ENCODE measurements at regions not wholly inside any gene's neighbourhood (a gene's known extent, or its start where the extent isn't known, plus 50 kb on each side); places are given as distances from the start of the nearest gene placed in this dataset.

DNA sequence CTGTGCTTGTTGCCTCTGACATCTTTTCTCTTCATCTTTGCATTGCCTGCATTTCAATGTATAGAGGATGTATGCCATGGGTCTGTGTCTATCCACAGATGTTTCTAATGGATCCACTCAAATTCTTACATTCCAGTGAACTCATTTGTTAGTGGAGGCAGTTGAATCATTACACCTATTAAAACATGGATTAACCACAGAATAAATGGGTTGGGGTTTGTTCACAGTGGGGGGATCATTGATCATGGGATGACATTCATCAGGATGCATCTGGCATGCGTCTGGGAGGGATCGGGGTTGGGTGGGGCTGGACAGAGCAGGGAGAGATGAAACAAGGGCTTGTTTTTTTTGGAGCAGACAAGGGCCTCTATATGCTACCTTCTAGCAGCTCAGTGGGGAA is 182.5 kb downstream of the RHOU start:
- H3K27me3 ChIP-seq (replicated peaks; ENCODE audit: control insufficient read depth, insufficient read depth, low read length), result no peaks in the 10 kb centered on the region
- H3K4me3 ChIP-seq (replicated peaks; ENCODE audit: low read depth, low read length), result no peak overlapping the region
- no peaks in the 10 kb centered on the region for H3K36me3 ChIP-seq (ENCODE audit: control insufficient read depth, insufficient read depth, low read length)
- TF ChIP-seq CTCF (IDR thresholded peaks at IDR 0.05; ENCODE audit: insufficient read depth, low read length, poor library complexity, severe bottlenecking), result no peak
- no peak for DNase-seq (ENCODE audit: extremely low read depth, insufficient read length)

DNA sequence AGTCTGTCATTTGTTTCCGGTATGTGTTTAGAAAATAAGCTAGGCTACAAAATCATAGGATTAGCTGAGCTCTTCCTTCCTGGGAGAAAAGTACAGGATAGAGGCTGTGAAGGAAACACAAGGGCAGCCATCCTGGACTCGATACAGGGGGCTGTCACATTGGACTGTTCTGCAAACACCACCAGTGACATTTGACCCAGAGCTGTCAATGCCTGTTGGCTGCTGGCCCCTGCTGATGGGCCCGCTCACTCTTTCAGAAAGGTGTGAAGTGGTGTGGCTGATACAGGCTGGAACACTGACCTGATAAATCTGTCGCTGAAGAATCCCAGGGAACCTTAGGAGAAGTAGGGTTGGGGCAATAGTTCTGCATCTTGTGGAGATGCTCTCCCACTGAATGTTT is 183.1 kb downstream of the RHOU start:
- no peaks in the 10 kb centered on the region for H3K27me3 ChIP-seq (replicated peaks; ENCODE audit: control insufficient read depth, insufficient read depth, low read length)

GRCh38 chr1:228919914-228920313 is 184.6 kb downstream of the RHOU start:
- no peaks in the 10 kb centered on the region for H3K27me3 ChIP-seq (replicated peaks; ENCODE audit: control insufficient read depth, insufficient read depth, low read length)
- H3K4me3 ChIP-seq (replicated peaks; ENCODE audit: low read depth, low read length), result no peak overlapping the region
- no peak for DNase-seq (ENCODE audit: extremely low read depth, insufficient read length)
- H3K36me3 ChIP-seq (ENCODE audit: control insufficient read depth, insufficient read depth, low read length), result no peaks in the 10 kb centered on the region
- no peak for TF ChIP-seq CTCF (IDR thresholded peaks at IDR 0.05; ENCODE audit: insufficient read depth, low read length, poor library complexity, severe bottlenecking)

More for the DNA sequence above, 183.1 kb downstream of the RHOU start:
- no peak for DNase-seq (ENCODE audit: extremely low read depth, insufficient read length)
- Histone ChIP-seq H3K4me3 (replicated peaks; ENCODE audit: low read depth, low read length) (no peak overlapping the region), H3K36me3 (ENCODE audit: control insufficient read depth, insufficient read depth, low read length) (no peaks in the 10 kb centered on the region)
- no peak for TF ChIP-seq CTCF (IDR thresholded peaks at IDR 0.05; ENCODE audit: insufficient read depth, low read length, poor library complexity, severe bottlenecking)

DNA sequence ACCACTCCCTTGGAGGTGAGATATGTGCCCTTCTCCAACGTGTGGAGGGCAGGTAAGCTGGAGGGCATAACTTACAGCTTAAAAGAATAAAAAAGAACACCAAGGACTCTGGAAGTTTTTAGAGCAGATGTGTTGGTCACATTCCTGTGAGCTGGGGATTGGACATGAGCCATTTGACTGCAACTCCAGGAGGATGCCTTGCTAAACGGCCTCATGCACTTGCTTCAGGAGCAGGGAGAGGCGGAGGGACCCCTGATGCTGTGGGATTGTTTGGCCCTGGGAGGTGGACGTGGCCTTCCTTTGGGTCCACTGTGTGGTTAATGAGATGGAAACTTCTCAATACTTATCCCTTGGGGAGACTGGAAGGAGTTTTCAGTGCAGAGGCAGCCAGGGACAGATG is 185.6 kb downstream of the RHOU start:
- no peaks in the 10 kb centered on the region for H3K36me3 ChIP-seq (ENCODE audit: control insufficient read depth, insufficient read depth, low read length)
- TF ChIP-seq CTCF (IDR thresholded peaks at IDR 0.05; ENCODE audit: insufficient read depth, low read length, poor library complexity, severe bottlenecking), result no peak
- no peak for DNase-seq (ENCODE audit: extremely low read depth, insufficient read length)

DNA sequence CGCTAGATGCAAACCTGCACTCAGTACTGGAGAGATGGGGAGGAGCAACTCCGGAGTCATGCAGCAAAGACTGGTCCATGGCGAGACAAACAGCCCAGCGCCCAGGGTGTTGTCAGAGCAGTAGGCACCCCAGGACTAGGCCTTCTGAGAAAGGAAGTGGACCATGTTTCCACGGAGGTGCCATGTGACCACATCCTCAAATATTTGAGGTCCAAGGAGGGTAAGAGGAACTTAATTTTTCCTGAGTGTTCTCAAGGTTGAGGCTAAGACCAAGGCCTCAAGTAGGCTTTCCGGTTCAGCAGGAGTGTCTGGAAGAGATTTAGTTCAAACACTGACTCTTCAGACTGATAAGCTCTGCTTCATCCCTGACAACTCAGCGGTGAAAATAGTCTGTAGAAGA is 186.2 kb downstream of the RHOU start:
- no peaks in the 10 kb centered on the region for H3K36me3 ChIP-seq (ENCODE audit: control insufficient read depth, insufficient read depth, low read length)
- no peak for TF ChIP-seq CTCF (IDR thresholded peaks at IDR 0.05; ENCODE audit: insufficient read depth, low read length, poor library complexity, severe bottlenecking)
- DNase-seq (ENCODE audit: extremely low read depth, insufficient read length), result no peak

More for the DNA sequence above, 185.6 kb downstream of the RHOU start:
- Histone ChIP-seq H3K4me3 (replicated peaks; ENCODE audit: low read depth, low read length) (no peak overlapping the region), H3K27me3 (replicated peaks; ENCODE audit: control insufficient read depth, insufficient read depth, low read length) (no peaks in the 10 kb centered on the region; the same call in 1 of the 2 replicates)

DNA sequence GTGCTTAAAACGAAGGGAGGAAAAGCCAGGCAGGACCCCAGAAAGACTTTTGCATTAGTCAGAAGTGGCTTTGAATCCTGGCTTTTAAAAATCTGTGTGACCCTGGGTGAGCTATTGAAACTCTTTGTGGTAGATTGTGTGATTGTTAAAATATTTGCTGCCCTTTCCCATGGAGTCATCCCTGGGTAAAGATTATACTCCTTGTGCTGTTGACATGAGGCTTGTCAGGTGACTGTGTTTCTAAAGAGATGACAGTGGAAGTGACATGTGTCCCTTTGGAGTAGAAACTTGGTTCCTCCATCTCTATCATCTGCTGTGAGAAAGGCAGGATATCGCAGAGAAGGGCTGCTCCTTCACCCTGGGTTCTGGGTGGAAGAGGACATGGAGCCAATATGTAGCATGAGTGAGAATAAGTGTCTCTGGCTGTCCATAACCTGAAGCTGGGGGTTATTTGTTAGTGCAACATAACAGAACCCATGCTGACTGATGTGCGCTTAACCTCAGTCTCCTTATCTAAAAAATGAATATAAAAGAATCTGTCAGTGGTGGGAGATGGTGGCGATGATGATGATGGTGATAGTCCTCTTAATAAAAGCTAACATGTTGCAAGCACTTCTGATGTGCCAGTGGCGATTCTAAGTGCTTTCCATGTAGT is 187.6 kb downstream of the RHOU start:
- Histone ChIP-seq H3K4me3 (replicated peaks; ENCODE audit: low read depth, low read length) (no peak overlapping the region), H3K36me3 (ENCODE audit: control insufficient read depth, insufficient read depth, low read length) (no peaks in the 10 kb centered on the region), H3K27me3 (replicated peaks; ENCODE audit: control insufficient read depth, insufficient read depth, low read length) (no peaks in the 10 kb centered on the region; the same call in none of the 2 replicates)
- no peak for TF ChIP-seq CTCF (IDR thresholded peaks at IDR 0.05; ENCODE audit: insufficient read depth, low read length, poor library complexity, severe bottlenecking)
- no peak for DNase-seq (ENCODE audit: extremely low read depth, insufficient read length)

More for the DNA sequence above, 186.2 kb downstream of the RHOU start:
- Histone ChIP-seq H3K4me3 (replicated peaks; ENCODE audit: low read depth, low read length) (no peak overlapping the region), H3K27me3 (replicated peaks; ENCODE audit: control insufficient read depth, insufficient read depth, low read length) (no peaks in the 10 kb centered on the region; the same call in 1 of the 2 replicates)
